OCI-LY1 (cell line): ENCODE measurements at regions not wholly inside any gene's neighbourhood (a gene's known extent, or its start where the extent isn't known, plus 50 kb on each side); places are given as distances from the start of the nearest gene placed in this dataset.

Experiments used
- H2AFZ ChIP-seq: fragments of 200-600 bp; sonication (generic), shearing (Covaris generic); 2 replicates; pipeline ENCODE4 v1.6.0; 2014; ENCODE audit warnings: antibody characterized with exemption, mild to moderate bottlenecking, low read length
- H3F3A ChIP-seq: fragments of 200-600 bp; sonication (generic), shearing (Covaris generic); 2 replicates; pipeline ENCODE4 v1.6.0; 2014; ENCODE audit warnings: mild to moderate bottlenecking, antibody characterized with exemption, low read length, moderate library complexity; ENCODE audit not compliant: insufficient read depth
- H3K27ac ChIP-seq: fragments of 200-600 bp; sonication (generic); 2 replicates; pipeline ENCODE4 v1.5.1; 2014; ENCODE audit warnings: low read length, mixed run types, mild to moderate bottlenecking, low read depth; ENCODE audit not compliant: poor library complexity, severe bottlenecking
- H3K27me3 ChIP-seq: fragments of 200-600 bp; sonication (generic); 2 replicates; pipeline ENCODE4 v1.6.0; 2014; ENCODE audit warnings: antibody characterized with exemption, mild to moderate bottlenecking, low read length, moderate library complexity; ENCODE audit not compliant: insufficient read depth
- H3K36me3 ChIP-seq: fragments of 200-600 bp; sonication (generic); 2 replicates; pipeline ENCODE4 v1.6.1; 2014; ENCODE audit warnings: mild to moderate bottlenecking, antibody characterized with exemption, low read length, moderate library complexity, mixed read lengths; ENCODE audit not compliant: insufficient read depth
- H3K4me1 ChIP-seq: fragments of 200-600 bp; sonication (generic); 2 replicates; pipeline ENCODE4 v1.5.1; 2014; ENCODE audit warnings: mild to moderate bottlenecking, low read length, moderate library complexity; ENCODE audit not compliant: insufficient read depth, severe bottlenecking
- H3K4me2 ChIP-seq: fragments of 200-600 bp; sonication (generic), shearing (Covaris generic); 2 replicates; pipeline ENCODE4 v1.6.1; 2014; ENCODE audit warnings: low read length
- H3K4me3 ChIP-seq: fragments of 200-600 bp; sonication (generic); 2 replicates; pipeline ENCODE4 v1.5.1; 2014; ENCODE audit warnings: low read length, low read depth, mild to moderate bottlenecking, mixed read lengths; ENCODE audit not compliant: poor library complexity, severe bottlenecking
- H3K79me2 ChIP-seq: fragments of 200-600 bp; shearing (Covaris generic); 2 replicates; pipeline ENCODE4 v1.6.1; 2016; ENCODE audit warnings: mixed run types, low read length, mixed read lengths; ENCODE audit not compliant: insufficient read depth
- H3K9ac ChIP-seq: fragments of 200-600 bp; sonication (generic), shearing (Covaris generic); 2 replicates; pipeline ENCODE4 v1.6.1; 2014; ENCODE audit warnings: mild to moderate bottlenecking, low read length, mixed read lengths
- H3K9me2 ChIP-seq: fragments of 200-600 bp; sonication (generic), shearing (Covaris generic); 2 replicates; pipeline ENCODE4 v1.6.1; 2014; ENCODE audit warnings: low read depth, mild to moderate bottlenecking, low read length, mixed read lengths
- H3K9me3 ChIP-seq: fragments of 200-600 bp; shearing (Covaris generic); 2 replicates; pipeline ENCODE4 v1.6.1; 2014; ENCODE audit warnings: low read length, mixed read lengths
- H4K20me1 ChIP-seq: fragments of 200-600 bp; sonication (generic), shearing (Covaris generic); 2 replicates; pipeline ENCODE4 v1.6.0; 2016; ENCODE audit warnings: mild to moderate bottlenecking, low read length; ENCODE audit not compliant: insufficient read depth
- CTCF ChIP-seq: fragments of 200-600 bp; sonication (generic), shearing (Covaris generic); IDR thresholded peaks from 2 replicates; pipeline ENCODE4 v1.5.1; 2017; ENCODE audit warnings: mild to moderate bottlenecking, antibody characterized with exemption, low read length, moderate library complexity, mixed read lengths
- EZH2 ChIP-seq: fragments of 200-600 bp; sonication (generic), shearing (Covaris generic); IDR thresholded peaks from 2 replicates; pipeline ENCODE4 v1.8.0; 2017; ENCODE audit warnings: borderline replicate concordance, mixed run types, mild to moderate bottlenecking, antibody characterized with exemption, low read length, moderate library complexity, mixed read lengths

GRCh38 chr5:15393146-15393545 lies 106.8 kb upstream of the FBXL7 start:
- H3K27me3 ChIP-seq, result no peaks in the 10 kb centered on the region
- no peaks in the 10 kb centered on the region for H3K79me2 ChIP-seq
- H3K4me3 ChIP-seq, result no peak overlapping the region
- no peak overlapping the region for H3K9ac ChIP-seq
- no peaks in the 10 kb centered on the region for H3K4me1 ChIP-seq
- no peak overlapping the region for H2AFZ ChIP-seq
- H3K36me3 ChIP-seq, result no peaks in the 10 kb centered on the region
- H3F3A ChIP-seq, result no peaks in the 10 kb centered on the region
- H4K20me1 ChIP-seq, result no peaks in the 10 kb centered on the region
- no peak overlapping the region for H3K27ac ChIP-seq
- no peaks in the 10 kb centered on the region for H3K9me3 ChIP-seq
- no peaks in the 10 kb centered on the region for H3K9me2 ChIP-seq
- H3K4me2 ChIP-seq, result no peak overlapping the region
- TF ChIP-seq EZH2 (no peak), CTCF (no peak)

- no peak overlapping the region for H3K27ac ChIP-seq
- H3K36me3 ChIP-seq, result no peaks in the 10 kb centered on the region
- H3K9me2 ChIP-seq, result no peaks in the 10 kb centered on the region
- H3F3A ChIP-seq, result no peaks in the 10 kb centered on the region
- no peaks in the 10 kb centered on the region for H3K79me2 ChIP-seq
- no peak overlapping the region for H3K4me3 ChIP-seq
- H2AFZ ChIP-seq, result no peak overlapping the region
- H4K20me1 ChIP-seq, result no peaks in the 10 kb centered on the region
- no peak overlapping the region for H3K4me2 ChIP-seq
- no peaks in the 10 kb centered on the region for H3K27me3 ChIP-seq
- no peak overlapping the region for H3K9ac ChIP-seq
- H3K9me3 ChIP-seq, result no peaks in the 10 kb centered on the region
- TF ChIP-seq CTCF, result no peak
- no peak for TF ChIP-seq EZH2
- no peaks in the 10 kb centered on the region for H3K4me1 ChIP-seq
These were observed 108.1 kb upstream of the FBXL7 start for GRCh38 chr5:15391704-15392397.

- no peaks in the 10 kb centered on the region for H3K4me1 ChIP-seq
- no peak overlapping the region for H3K4me3 ChIP-seq
- no peak overlapping the region for H2AFZ ChIP-seq
- H3K9me3 ChIP-seq, result no peaks in the 10 kb centered on the region
- no peaks in the 10 kb centered on the region for H3F3A ChIP-seq
- no peak for TF ChIP-seq CTCF
- TF ChIP-seq EZH2, result no peak
- H4K20me1 ChIP-seq, result no peaks in the 10 kb centered on the region
- no peaks in the 10 kb centered on the region for H3K36me3 ChIP-seq
- H3K9ac ChIP-seq, result no peak overlapping the region
- H3K4me2 ChIP-seq, result no peak overlapping the region
- H3K9me2 ChIP-seq, result no peaks in the 10 kb centered on the region
- H3K79me2 ChIP-seq, result no peaks in the 10 kb centered on the region
- H3K27me3 ChIP-seq, result no peaks in the 10 kb centered on the region
- H3K27ac ChIP-seq, result no peak overlapping the region
These were observed 111.1 kb upstream of the FBXL7 start for GRCh38 chr5:15388866-15389265.
